Type B pancreatic cell (in vitro differentiated cells): ENCODE measurements at regions not wholly inside any gene's neighbourhood (a gene's known extent, or its start where the extent isn't known, plus 50 kb on each side); places are given as distances from the start of the nearest gene placed in this dataset.

Experiments
- DNase-seq: peaks from one replicate; pipeline ENCODE4 v3.0.0; 2021; ENCODE audit warnings: mixed read lengths; ENCODE audit not compliant: unreplicated experiment; ENCODE audit errors: extremely low spot score
- H3K27ac Mint-ChIP-seq: 2 replicates; pipeline ENCODE4 v1.8.0; 2021; ENCODE audit warnings: mild to moderate bottlenecking, mixed read lengths
- H3K27me3 Mint-ChIP-seq: 2 replicates; pipeline ENCODE4 v1.8.0; 2021; ENCODE audit warnings: mixed read lengths
- H3K36me3 Mint-ChIP-seq: 2 replicates; pipeline ENCODE4 v1.8.0; 2021; ENCODE audit warnings: mixed read lengths
- H3K4me1 Mint-ChIP-seq: one replicate; pipeline ENCODE4 v1.8.0; 2021; ENCODE audit warnings: mixed read lengths; ENCODE audit not compliant: unreplicated experiment
- H3K4me3 Mint-ChIP-seq: 2 replicates; pipeline ENCODE4 v1.8.0; 2021; ENCODE audit warnings: mild to moderate bottlenecking, mixed read lengths
- H3K9me3 Mint-ChIP-seq: 2 replicates; pipeline ENCODE4 v1.8.0; 2021; ENCODE audit warnings: mixed read lengths
- TF ChIP-seq, protein P1 (sequence below): fragments of 200-600 bp; sonication (generic); conservative IDR thresholded peaks from 2 replicates; pipeline ENCODE4 v1.5.0; 2021; ENCODE audit warnings: antibody characterized with exemption, mild to moderate bottlenecking

GRCh38 chr14:98714626-98715425 is 557.2 kb downstream of the BCL11B start:
- H3K27me3 Mint-ChIP-seq, result peaks cover 14% of the 10 kb centered on the region
- peaks cover 7% of the 10 kb centered on the region for H3K4me1 Mint-ChIP-seq
- no peaks in the 10 kb centered on the region for H3K9me3 Mint-ChIP-seq
- H3K4me3 Mint-ChIP-seq, result no peak overlapping the region
- TF ChIP-seq, protein P1, sequence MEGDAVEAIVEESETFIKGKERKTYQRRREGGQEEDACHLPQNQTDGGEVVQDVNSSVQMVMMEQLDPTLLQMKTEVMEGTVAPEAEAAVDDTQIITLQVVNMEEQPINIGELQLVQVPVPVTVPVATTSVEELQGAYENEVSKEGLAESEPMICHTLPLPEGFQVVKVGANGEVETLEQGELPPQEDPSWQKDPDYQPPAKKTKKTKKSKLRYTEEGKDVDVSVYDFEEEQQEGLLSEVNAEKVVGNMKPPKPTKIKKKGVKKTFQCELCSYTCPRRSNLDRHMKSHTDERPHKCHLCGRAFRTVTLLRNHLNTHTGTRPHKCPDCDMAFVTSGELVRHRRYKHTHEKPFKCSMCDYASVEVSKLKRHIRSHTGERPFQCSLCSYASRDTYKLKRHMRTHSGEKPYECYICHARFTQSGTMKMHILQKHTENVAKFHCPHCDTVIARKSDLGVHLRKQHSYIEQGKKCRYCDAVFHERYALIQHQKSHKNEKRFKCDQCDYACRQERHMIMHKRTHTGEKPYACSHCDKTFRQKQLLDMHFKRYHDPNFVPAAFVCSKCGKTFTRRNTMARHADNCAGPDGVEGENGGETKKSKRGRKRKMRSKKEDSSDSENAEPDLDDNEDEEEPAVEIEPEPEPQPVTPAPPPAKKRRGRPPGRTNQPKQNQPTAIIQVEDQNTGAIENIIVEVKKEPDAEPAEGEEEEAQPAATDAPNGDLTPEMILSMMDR, result no peak
- no peak for DNase-seq
- H3K36me3 Mint-ChIP-seq, result no peaks in the 10 kb centered on the region
- no peak overlapping the region for H3K27ac Mint-ChIP-seq

DNA sequence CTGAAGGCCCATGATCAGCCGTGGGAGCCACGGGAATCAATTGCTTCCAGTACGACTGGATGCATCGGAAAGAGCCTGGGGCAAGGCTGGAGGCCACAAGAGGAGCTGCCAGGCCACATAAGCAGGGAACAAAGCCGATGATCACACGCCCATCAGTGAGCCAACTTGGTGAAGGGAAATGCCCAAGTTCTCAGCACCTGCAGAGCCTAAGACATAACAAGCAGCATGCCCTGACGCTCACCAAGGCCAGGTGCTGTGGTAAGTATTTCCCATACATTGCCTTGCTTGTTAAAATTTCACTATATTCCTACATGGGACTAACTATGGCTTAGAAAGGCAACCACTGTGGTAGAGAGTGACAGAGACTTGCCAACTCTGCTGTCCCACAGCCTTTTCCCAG is 555.9 kb downstream of the BCL11B start:
- Mint-ChIP-seq H3K4me1 (peaks cover 12% of the 10 kb centered on the region), H3K27ac (no peak overlapping the region), H3K9me3 (no peaks in the 10 kb centered on the region), H3K4me3 (no peak overlapping the region), H3K36me3 (no peaks in the 10 kb centered on the region), H3K27me3 (peaks cover 14% of the 10 kb centered on the region)
- TF ChIP-seq, protein P1, result no peak
- DNase-seq, result no peak

DNA sequence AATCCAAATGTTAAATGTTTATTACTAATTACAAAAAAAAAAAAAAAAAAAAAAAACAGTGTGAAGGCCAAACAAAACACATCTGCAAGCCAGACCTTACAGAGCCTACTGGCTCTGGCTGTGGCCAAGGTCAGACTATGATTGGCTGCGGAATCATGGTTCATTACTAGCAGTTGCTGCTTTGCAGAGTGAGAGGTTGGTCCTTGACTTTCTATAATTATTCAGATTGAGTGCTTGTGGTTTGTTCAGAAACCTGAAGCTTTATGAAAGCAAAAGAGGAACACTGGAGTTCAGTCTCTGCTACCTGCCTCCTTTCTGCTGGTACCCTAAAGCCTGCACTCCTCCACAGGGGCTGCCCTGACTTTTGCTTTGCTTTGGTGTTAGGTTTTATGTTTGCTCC is 550.9 kb downstream of the BCL11B start:
- TF ChIP-seq, protein P1, result no peak
- Mint-ChIP-seq H3K27ac (no peak overlapping the region), H3K36me3 (no peaks in the 10 kb centered on the region), H3K4me1 (peaks cover 22% of the 10 kb centered on the region), H3K4me3 (no peak overlapping the region), H3K9me3 (no peaks in the 10 kb centered on the region), H3K27me3 (peaks cover 23% of the 10 kb centered on the region)
- DNase-seq, result no peak

- Mint-ChIP-seq H3K36me3 (no peaks in the 10 kb centered on the region), H3K27ac (no peak overlapping the region), H3K27me3 (peaks cover 18% of the 10 kb centered on the region), H3K4me3 (no peak overlapping the region), H3K9me3 (no peaks in the 10 kb centered on the region), H3K4me1 (peaks cover 16% of the 10 kb centered on the region)
- TF ChIP-seq, protein P1, result no peak
- no peak for DNase-seq
Observed at GRCh38 chr14:98724734-98725133, 547.3 kb downstream of the BCL11B start.

- Mint-ChIP-seq H3K9me3 (no peaks in the 10 kb centered on the region), H3K27ac (no peak overlapping the region), H3K36me3 (no peaks in the 10 kb centered on the region), H3K27me3 (peaks cover 18% of the 10 kb centered on the region), H3K4me3 (no peak overlapping the region), H3K4me1 (peaks cover 12% of the 10 kb centered on the region)
- TF ChIP-seq, protein P1, result no peak
- no peak for DNase-seq
Observed at GRCh38 chr14:98725191-98725590, 546.8 kb downstream of the BCL11B start.
